PC-9 (cell line): ENCODE measurements at regions not wholly inside any gene's neighbourhood (a gene's known extent, or its start where the extent isn't known, plus 50 kb on each side); places are given as distances from the start of the nearest gene placed in this dataset.

Experiments
- BruUV-seq: library from RNA; stranded (reverse); fragments of 400-500 nt; replicated peaks from 2 replicates; lab custom pipeline; 2021; lab: Mats Ljungman, UMichigan
- CTCF ChIA-PET: fragments of 300-600 bp; sonication (Branson Sonifier 250); formaldehyde crosslinking; loops from one replicate; lab custom pipeline; 2022; ENCODE audit warnings: antibody characterized with exemption; lab: Charles Lee
- POLR2A ChIA-PET: fragments of 300-600 bp; sonication (Branson Sonifier 250); formaldehyde crosslinking; loops from one replicate; lab custom pipeline; 2022; ENCODE audit warnings: antibody characterized with exemption; ENCODE audit not compliant: unreplicated experiment; lab: Charles Lee
- DNase-seq, 2 experiments: peaks; one replicate each; pipeline versions ENCODE4 v3.0.0 to v3.0.0-alpha.2; 2015 to 2022; ENCODE audit warnings: mixed read lengths in 1 of 2
- H2AFZ ChIP-seq: fragments of 200-600 bp; sonication (generic); 2 replicates; pipeline ENCODE4 v1.8.1; 2017; ENCODE audit warnings: antibody characterized with exemption
- H3F3A ChIP-seq: fragments of 200-600 bp; sonication (generic); 2 replicates; pipeline ENCODE4 v1.8.1; 2017; ENCODE audit warnings: antibody characterized with exemption, mild to moderate bottlenecking, low read depth; ENCODE audit not compliant: insufficient read depth
- H3K27ac ChIP-seq: fragments of 200-600 bp; sonication (generic); 2 replicates; pipeline ENCODE4 v1.6.1; 2016; ENCODE audit warnings: mixed run types
- H3K27me3 ChIP-seq: fragments of 200-600 bp; sonication (generic); 2 replicates; pipeline ENCODE4 v1.6.1; 2016; ENCODE audit warnings: low read depth, mixed run types; ENCODE audit not compliant: insufficient read depth
- H3K36me3 ChIP-seq: fragments of 200-600 bp; sonication (generic); 2 replicates; pipeline ENCODE4 v1.6.1; 2016; ENCODE audit warnings: low read depth, mixed run types
- H3K4me1 ChIP-seq: fragments of 200-600 bp; sonication (generic); replicated peaks from 2 replicates; pipeline ENCODE4 v1.6.1; 2016; ENCODE audit warnings: mixed run types; ENCODE audit not compliant: insufficient read depth
- H3K4me2 ChIP-seq: fragments of 200-600 bp; sonication (generic); 2 replicates; pipeline ENCODE4 v1.6.1; 2017; ENCODE audit warnings: mixed run types
- H3K4me3 ChIP-seq: fragments of 200-600 bp; sonication (generic); 2 replicates; pipeline ENCODE4 v1.6.1; 2016; ENCODE audit warnings: mixed run types
- H3K79me2 ChIP-seq: fragments of 200-600 bp; sonication (generic); 2 replicates; pipeline ENCODE4 v1.6.1; 2017; ENCODE audit warnings: low read depth, mixed run types
- H3K9me2 ChIP-seq: fragments of 200-600 bp; sonication (generic); 2 replicates; pipeline ENCODE4 v1.8.1; 2017; ENCODE audit warnings: mild to moderate bottlenecking; ENCODE audit not compliant: insufficient read depth
- H3K9me3 ChIP-seq: fragments of 200-600 bp; sonication (generic); 2 replicates; pipeline ENCODE4 v1.8.1; 2016; ENCODE audit warnings: low read depth; ENCODE audit not compliant: insufficient read depth
- H4K20me1 ChIP-seq: fragments of 200-600 bp; sonication (generic); 2 replicates; pipeline ENCODE4 v1.8.1; 2017; ENCODE audit not compliant: insufficient read depth
- CTCF ChIP-seq: fragments of 200-600 bp; sonication (generic); conservative IDR thresholded peaks from 2 replicates; pipeline ENCODE4 v1.6.1; 2017; ENCODE audit warnings: mixed run types, antibody characterized with exemption, mild to moderate bottlenecking, moderate library complexity
- EZH2 ChIP-seq: fragments of 200-600 bp; sonication (generic); IDR thresholded peaks from 2 replicates; pipeline ENCODE4 v1.8.0; 2017; ENCODE audit warnings: antibody characterized with exemption, low read depth
- intact Hi-C: fragments of 100-400 bp; cut with micrococcal nuclease; formaldehyde crosslinking; loops from one replicate; pipeline ENCODE4 v1.10.0; 2022; ENCODE audit not compliant: unreplicated experiment

GRCh38 chr1:29544406-29544805, 308.1 kb downstream of the PTPRU start:
- Histone ChIP-seq H3K36me3 (no peaks in the 10 kb centered on the region), H3K4me2 (no peak overlapping the region), H3K4me1 (peaks cover 9% of the 10 kb centered on the region), H3K9me2 (no peaks in the 10 kb centered on the region), H2AFZ (no peak overlapping the region), H3K27me3 (no peaks in the 10 kb centered on the region), H3K27ac (no peak overlapping the region), H3F3A (no peaks in the 10 kb centered on the region), H3K79me2 (no peaks in the 10 kb centered on the region), H4K20me1 (no peaks in the 10 kb centered on the region), H3K4me3 (no peak overlapping the region), H3K9me3 (no peaks in the 10 kb centered on the region)
- CTCF ChIA-PET = no interaction called here
- DNase-seq = no peak
- TF ChIP-seq CTCF (no peak), EZH2 (no peak)
- no TSS peak for BruUV-seq
- POLR2A ChIA-PET = no interaction called here
- intact Hi-C loops = no loop called here

GRCh38 chr1:29543586-29543985, 307.3 kb downstream of the PTPRU start:
- Histone ChIP-seq H3K27ac (no peak overlapping the region), H3K9me2 (no peaks in the 10 kb centered on the region), H3K4me2 (no peak overlapping the region), H3F3A (no peaks in the 10 kb centered on the region), H3K4me1 (peaks cover under 1% of the 10 kb centered on the region; the same call in 1 of the 2 replicates), H3K36me3 (no peaks in the 10 kb centered on the region), H2AFZ (no peak overlapping the region), H3K4me3 (no peak overlapping the region), H3K9me3 (no peaks in the 10 kb centered on the region), H3K27me3 (no peaks in the 10 kb centered on the region), H4K20me1 (no peaks in the 10 kb centered on the region), H3K79me2 (no peaks in the 10 kb centered on the region)
- no peak for TF ChIP-seq CTCF
- no peak for TF ChIP-seq EZH2
- POLR2A ChIA-PET = no interaction called here
- DNase-seq = no peak
- intact Hi-C loops = no loop called here
- no TSS peak for BruUV-seq
- CTCF ChIA-PET = no interaction called here

- CTCF ChIA-PET = no interaction called here
- Histone ChIP-seq H3K4me1 (no peaks in the 10 kb centered on the region), H3K27me3 (no peaks in the 10 kb centered on the region), H3K36me3 (no peaks in the 10 kb centered on the region), H3K79me2 (no peaks in the 10 kb centered on the region), H2AFZ (no peak overlapping the region), H3K4me3 (no peak overlapping the region), H3K9me2 (no peaks in the 10 kb centered on the region), H3K4me2 (no peak overlapping the region), H3K27ac (no peak overlapping the region), H3K9me3 (no peaks in the 10 kb centered on the region), H4K20me1 (no peaks in the 10 kb centered on the region), H3F3A (no peaks in the 10 kb centered on the region)
- DNase-seq = no peak
- intact Hi-C loops = no loop called here
- POLR2A ChIA-PET = no interaction called here
- TF ChIP-seq EZH2 = no peak
- no peak for TF ChIP-seq CTCF
- BruUV-seq = no TSS peak
These were observed 306.2 kb downstream of the PTPRU start for GRCh38 chr1:29542548-29542947.
